MM.1S (cell line): ENCODE measurements at regions not wholly inside any gene's neighbourhood (a gene's known extent, or its start where the extent isn't known, plus 50 kb on each side); places are given as distances from the start of the nearest gene placed in this dataset.

Experiments used
- CTCF ChIP-seq: fragments of 300-600 bp; sonication (generic); IDR thresholded peaks from 2 replicates; pipeline ENCODE4 v1.5.1; 2016; ENCODE audit warnings: antibody characterized with exemption, low read length, mixed read lengths
- EZH2 ChIP-seq: fragments of 300-600 bp; sonication (generic); optimal IDR thresholded peaks from 2 replicates; pipeline ENCODE3; 2017; ENCODE audit warnings: low read depth, mild to moderate bottlenecking, antibody characterized with exemption, low read length, mixed read lengths
- EZH2phosphoT487 ChIP-seq: fragments of 300-600 bp; sonication (generic); IDR thresholded peaks from 2 replicates; pipeline ENCODE4 v1.6.1; 2018; ENCODE audit warnings: antibody characterized with exemption, low read length

DNA sequence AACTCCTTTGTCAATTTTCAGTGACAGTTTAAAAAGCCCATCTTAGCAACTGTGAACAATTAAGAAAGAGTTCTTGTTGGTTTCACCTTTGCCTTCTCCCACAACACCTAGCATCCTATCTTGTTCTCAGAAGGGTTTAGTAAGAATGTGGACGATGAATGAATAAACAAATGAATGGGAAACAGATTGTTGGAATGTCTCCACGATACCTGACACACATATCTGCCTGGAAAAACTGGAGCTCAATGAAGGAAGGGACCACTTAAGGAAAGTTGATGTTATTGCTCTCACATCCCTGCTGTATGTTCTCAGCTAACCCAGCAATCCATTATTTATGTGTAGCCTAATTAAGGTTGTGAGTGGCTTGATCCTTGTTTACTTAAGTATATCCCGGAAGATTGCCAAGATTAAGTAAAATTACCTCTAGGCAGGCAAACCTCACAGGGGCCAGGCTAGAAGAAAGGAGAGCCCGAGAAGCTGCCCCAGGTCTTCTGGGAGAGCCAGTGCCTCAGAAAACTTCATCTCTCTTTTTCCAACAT, 286.4 kb downstream of the NXPE2 start:
- TF ChIP-seq CTCF (no peak), EZH2phosphoT487 (no peak), EZH2 (no peak)
